ENCODE measurements at regions not wholly inside any gene's neighbourhood (a gene's known extent, or its start where the extent isn't known, plus 50 kb on each side); places are given as distances from the start of the nearest gene placed in this dataset.
"Not testable (repeated sequence)": the region's sequence is repeated elsewhere in the genome, so short reads cannot be mapped to it uniquely, and the experiment has no call there.

DNA sequence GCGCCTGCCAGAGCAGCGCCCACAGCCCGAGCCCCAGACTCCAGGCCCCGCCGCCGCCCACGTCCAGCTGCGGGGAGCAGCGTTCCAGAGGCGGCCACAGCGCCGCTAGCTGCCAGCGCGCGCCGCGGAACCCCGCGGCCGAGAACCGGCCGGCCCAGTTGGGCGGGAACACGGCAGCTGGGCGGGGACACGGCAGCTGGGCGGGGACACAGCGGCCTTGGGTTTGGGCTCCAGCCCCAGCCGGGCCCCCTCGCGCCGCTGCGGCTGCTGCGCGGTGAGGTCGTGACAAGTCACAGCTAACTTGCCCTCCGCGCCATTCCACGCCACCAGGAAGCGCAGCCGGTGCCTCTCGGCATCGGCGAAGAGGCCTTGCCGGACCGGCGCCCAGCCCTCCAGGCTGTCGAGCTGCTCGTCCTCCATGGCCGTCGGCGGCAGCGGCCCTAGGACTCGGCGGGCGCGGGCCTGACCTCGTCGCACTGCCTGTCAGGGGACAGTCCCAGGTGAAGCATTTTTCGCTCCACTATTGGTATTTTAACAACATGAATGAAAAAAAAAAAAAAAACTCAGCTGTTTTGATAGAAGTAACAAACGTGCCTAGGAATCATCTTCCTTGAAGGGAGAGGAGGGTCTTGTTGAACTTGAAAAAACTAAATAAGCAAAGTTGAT lies 56.6 kb upstream of the GOLGA8N start:
- not testable (repeated sequence) for H3K9me3 ChIP-seq (ENCODE audit: insufficient read depth, low read length); H2AFZ ChIP-seq (ENCODE audit: low read depth, low read length); H3K27me3 ChIP-seq (ENCODE audit: low read depth, low read length); H3K4me1 ChIP-seq (ENCODE audit: low read length); H4K20me1 ChIP-seq (ENCODE audit: insufficient read depth, low read length); H3K27ac ChIP-seq (ENCODE audit: low read length); H3K36me3 ChIP-seq (replicated peaks; ENCODE audit: low read depth, low read length); H3K79me2 ChIP-seq (ENCODE audit: low read length)
- H3K4me2 ChIP-seq (ENCODE audit: low read length) = peak overlapping the region; percentile 51
- H3K4me3 ChIP-seq (ENCODE audit: low read length) = peak overlapping the region; percentile 75
- H3K9ac ChIP-seq (ENCODE audit: low read length) = peak overlapping the region; percentile 56; the same call in 1 of the 2 replicates

DNA sequence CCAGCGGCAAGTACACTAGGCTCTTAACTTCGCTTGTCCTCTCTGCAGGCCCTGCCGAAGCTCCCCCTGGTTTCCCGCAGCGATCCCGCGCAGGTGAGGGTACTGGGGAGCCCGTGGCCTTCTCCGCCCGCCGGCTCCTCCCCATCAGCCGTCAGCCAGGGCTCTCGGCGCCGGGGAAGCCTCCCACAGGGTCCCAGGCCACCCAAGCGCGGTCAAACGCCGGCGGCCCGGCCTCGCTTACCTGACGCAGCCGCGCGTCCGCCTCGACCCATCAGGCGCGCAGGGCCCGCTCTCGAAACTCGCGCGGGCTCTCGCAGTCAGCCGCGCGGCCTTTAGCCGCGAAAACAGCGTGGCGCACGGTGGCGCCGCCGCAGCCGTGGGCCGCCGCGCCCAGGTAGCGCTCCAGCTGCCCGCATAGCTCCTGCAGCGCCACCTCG lies 57.2 kb upstream of the GOLGA8N start:
- H4K20me1 ChIP-seq (ENCODE audit: insufficient read depth, low read length); H3K27me3 ChIP-seq (ENCODE audit: low read depth, low read length); H3K4me3 ChIP-seq (ENCODE audit: low read length); H3K4me2 ChIP-seq (ENCODE audit: low read length); H2AFZ ChIP-seq (ENCODE audit: low read depth, low read length); H3K36me3 ChIP-seq (replicated peaks; ENCODE audit: low read depth, low read length); H3K79me2 ChIP-seq (ENCODE audit: low read length); H3K4me1 ChIP-seq (ENCODE audit: low read length); H3K9me3 ChIP-seq (ENCODE audit: insufficient read depth, low read length); H3K9ac ChIP-seq (ENCODE audit: low read length); H3K27ac ChIP-seq (ENCODE audit: low read length): not testable (repeated sequence)

DNA sequence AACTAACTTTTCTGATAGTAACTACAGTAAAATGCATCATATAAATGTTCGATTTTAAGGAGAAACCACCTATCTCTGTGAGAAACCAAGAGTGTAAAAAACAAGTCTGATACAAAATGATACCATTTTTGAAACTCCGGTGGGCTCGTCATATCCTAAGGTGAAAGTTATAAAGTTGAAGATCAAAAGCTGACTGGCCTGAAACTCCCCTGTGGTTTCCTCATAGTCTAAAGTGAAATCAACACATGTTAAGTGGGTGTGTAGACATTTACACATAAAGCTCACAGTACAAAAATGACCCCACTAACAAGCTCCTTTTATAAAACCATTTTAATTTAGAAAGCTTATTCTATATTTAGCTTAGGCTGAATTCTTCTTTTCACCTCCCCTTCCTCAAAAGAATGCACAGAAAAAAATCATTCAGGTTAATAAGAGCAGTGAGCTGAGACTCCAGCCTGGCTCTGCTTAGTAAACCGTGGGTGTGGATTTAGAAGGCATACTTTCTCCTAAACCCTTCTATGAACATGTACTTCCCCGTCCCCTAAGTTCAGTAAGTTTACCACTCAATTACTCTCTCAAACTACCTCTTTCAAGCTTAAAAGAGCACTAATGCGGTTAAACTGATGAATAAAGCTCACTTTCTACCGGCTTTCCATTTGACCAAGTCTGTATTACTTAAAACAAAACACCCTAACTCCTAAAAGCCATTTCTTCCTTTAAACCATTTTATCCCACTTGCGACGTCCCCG lies 57.9 kb upstream of the GOLGA8N start:
- not testable (repeated sequence) for H3K36me3 ChIP-seq (replicated peaks; ENCODE audit: low read depth, low read length); H3K9ac ChIP-seq (ENCODE audit: low read length); H3K79me2 ChIP-seq (ENCODE audit: low read length); H3K4me2 ChIP-seq (ENCODE audit: low read length); H3K27me3 ChIP-seq (ENCODE audit: low read depth, low read length); H3K4me1 ChIP-seq (ENCODE audit: low read length); H2AFZ ChIP-seq (ENCODE audit: low read depth, low read length); H3K4me3 ChIP-seq (ENCODE audit: low read length); H4K20me1 ChIP-seq (ENCODE audit: insufficient read depth, low read length); H3K9me3 ChIP-seq (ENCODE audit: insufficient read depth, low read length); H3K27ac ChIP-seq (ENCODE audit: low read length)

DNA sequence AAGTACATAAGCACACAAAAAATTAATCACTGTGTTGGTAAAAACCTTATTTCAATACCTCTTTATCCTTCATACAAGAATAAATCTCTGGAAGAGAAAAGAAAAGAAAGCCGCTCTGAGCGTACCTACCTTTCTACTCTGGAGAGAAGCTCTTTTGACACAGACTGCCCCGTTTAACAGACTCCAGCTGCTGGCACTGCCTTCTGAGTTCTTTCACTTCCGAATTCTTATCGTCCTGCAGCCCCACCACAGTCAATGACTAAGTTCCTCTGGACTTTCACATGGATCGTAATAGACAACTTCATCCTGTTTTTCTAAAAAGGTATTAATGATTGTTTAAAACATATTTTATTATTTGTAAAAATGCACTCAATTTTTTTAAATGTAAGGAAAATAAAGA lies 67.5 kb upstream of the GOLGA8O start:
- H3K9me3 ChIP-seq (ENCODE audit: insufficient read depth, low read length); H3K36me3 ChIP-seq (replicated peaks; ENCODE audit: low read depth, low read length); H3K4me2 ChIP-seq (ENCODE audit: low read length); H3K9ac ChIP-seq (ENCODE audit: low read length); H3K4me3 ChIP-seq (ENCODE audit: low read length); H3K79me2 ChIP-seq (ENCODE audit: low read length); H2AFZ ChIP-seq (ENCODE audit: low read depth, low read length); H3K4me1 ChIP-seq (ENCODE audit: low read length); H3K27me3 ChIP-seq (ENCODE audit: low read depth, low read length); H4K20me1 ChIP-seq (ENCODE audit: insufficient read depth, low read length); H3K27ac ChIP-seq (ENCODE audit: low read length): not testable (repeated sequence)

DNA sequence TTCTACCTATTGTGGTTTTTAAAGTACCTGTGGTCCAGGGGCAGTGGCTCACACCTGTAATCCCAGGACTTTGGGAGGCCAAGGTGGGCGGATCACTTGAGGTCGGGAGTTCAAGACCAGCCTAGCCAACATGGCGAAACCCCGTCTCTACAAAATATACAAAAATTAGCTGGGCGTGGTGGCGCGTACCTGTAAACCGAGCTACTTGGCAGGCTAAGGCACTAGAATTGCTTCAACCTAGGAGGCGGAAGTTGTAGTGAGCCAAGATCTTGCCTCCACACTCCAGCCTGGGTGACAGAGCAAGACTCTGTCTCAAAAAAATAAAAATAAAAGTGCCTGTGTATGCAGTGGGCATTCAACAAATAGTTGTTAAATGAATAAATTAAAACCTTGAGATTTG lies 67.0 kb upstream of the GOLGA8O start:
- H3K9ac ChIP-seq (ENCODE audit: low read length); H3K79me2 ChIP-seq (ENCODE audit: low read length); H3K27ac ChIP-seq (ENCODE audit: low read length); H3K4me3 ChIP-seq (ENCODE audit: low read length); H4K20me1 ChIP-seq (ENCODE audit: insufficient read depth, low read length); H2AFZ ChIP-seq (ENCODE audit: low read depth, low read length); H3K27me3 ChIP-seq (ENCODE audit: low read depth, low read length); H3K4me2 ChIP-seq (ENCODE audit: low read length); H3K9me3 ChIP-seq (ENCODE audit: insufficient read depth, low read length); H3K36me3 ChIP-seq (replicated peaks; ENCODE audit: low read depth, low read length); H3K4me1 ChIP-seq (ENCODE audit: low read length): not testable (repeated sequence)

DNA sequence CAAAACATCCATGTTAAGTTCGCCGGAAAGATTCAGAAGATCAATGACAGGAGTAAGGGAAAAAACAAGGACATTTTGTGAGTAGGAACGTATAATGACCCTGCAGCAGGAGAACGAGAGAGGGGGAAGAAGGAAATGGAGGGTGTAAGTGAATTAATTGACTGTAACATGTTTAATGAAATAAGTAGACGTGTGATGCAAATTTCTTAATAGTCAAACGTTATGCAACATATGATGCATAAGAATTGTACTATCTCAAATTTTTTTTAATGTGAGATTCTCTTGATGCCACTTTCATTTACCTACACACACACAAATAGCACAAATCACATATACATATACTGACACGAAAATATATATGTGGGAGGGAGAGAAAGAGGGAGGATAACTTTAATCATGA lies 63.5 kb upstream of the GOLGA8O start:
- H3K9me3 ChIP-seq (ENCODE audit: insufficient read depth, low read length); H3K4me2 ChIP-seq (ENCODE audit: low read length); H3K4me1 ChIP-seq (ENCODE audit: low read length); H3K4me3 ChIP-seq (ENCODE audit: low read length); H3K36me3 ChIP-seq (replicated peaks; ENCODE audit: low read depth, low read length); H4K20me1 ChIP-seq (ENCODE audit: insufficient read depth, low read length); H3K27ac ChIP-seq (ENCODE audit: low read length); H2AFZ ChIP-seq (ENCODE audit: low read depth, low read length); H3K27me3 ChIP-seq (ENCODE audit: low read depth, low read length); H3K9ac ChIP-seq (ENCODE audit: low read length); H3K79me2 ChIP-seq (ENCODE audit: low read length): not testable (repeated sequence)

DNA sequence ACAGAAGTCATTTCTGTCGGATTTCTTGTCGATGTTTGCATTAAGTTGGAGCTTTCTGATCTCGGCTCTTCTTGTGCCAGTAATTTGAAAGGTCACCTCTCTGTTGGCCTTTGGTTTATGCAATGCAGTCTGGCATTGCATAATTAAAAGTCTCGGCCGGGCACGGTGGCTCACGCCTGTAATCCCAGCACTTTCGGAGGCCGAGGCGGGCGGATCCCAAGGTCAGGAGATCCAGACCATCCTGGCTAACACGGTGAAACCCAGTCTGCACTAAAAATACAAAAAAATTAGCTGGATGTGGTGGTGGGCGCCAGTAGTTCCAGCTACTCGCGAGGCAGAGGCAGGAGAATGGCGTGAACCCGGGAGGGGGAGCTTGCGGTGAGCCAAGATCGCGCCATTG lies 62.6 kb upstream of the GOLGA8O start:
- not testable (repeated sequence) for H3K27me3 ChIP-seq (ENCODE audit: low read depth, low read length); H3K27ac ChIP-seq (ENCODE audit: low read length); H4K20me1 ChIP-seq (ENCODE audit: insufficient read depth, low read length); H3K4me2 ChIP-seq (ENCODE audit: low read length); H2AFZ ChIP-seq (ENCODE audit: low read depth, low read length); H3K79me2 ChIP-seq (ENCODE audit: low read length); H3K9me3 ChIP-seq (ENCODE audit: insufficient read depth, low read length); H3K4me1 ChIP-seq (ENCODE audit: low read length); H3K4me3 ChIP-seq (ENCODE audit: low read length); H3K9ac ChIP-seq (ENCODE audit: low read length); H3K36me3 ChIP-seq (replicated peaks; ENCODE audit: low read depth, low read length)

DNA sequence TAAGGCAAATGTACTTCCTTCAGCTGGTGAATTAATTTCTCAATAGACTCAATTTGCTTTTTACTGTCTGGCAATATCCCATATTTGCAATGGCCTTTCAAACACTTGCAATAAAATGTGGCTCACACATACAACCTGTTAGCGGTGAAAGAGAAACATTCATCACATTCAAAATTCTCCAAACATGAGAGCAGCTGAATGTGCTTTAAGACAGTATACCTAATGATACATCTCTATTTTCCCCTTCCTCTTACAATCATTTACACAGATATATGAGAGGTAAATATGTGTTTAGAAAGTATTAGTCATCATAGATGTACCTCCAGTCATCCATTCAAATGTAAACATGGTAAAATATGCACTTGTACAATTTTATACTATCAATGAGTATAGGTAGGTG lies 61.5 kb upstream of the GOLGA8O start:
- not testable (repeated sequence) for H3K27me3 ChIP-seq (ENCODE audit: low read depth, low read length); H3K36me3 ChIP-seq (replicated peaks; ENCODE audit: low read depth, low read length); H3K4me2 ChIP-seq (ENCODE audit: low read length); H3K9ac ChIP-seq (ENCODE audit: low read length); H3K79me2 ChIP-seq (ENCODE audit: low read length); H3K9me3 ChIP-seq (ENCODE audit: insufficient read depth, low read length); H2AFZ ChIP-seq (ENCODE audit: low read depth, low read length); H3K4me1 ChIP-seq (ENCODE audit: low read length); H3K4me3 ChIP-seq (ENCODE audit: low read length); H3K27ac ChIP-seq (ENCODE audit: low read length); H4K20me1 ChIP-seq (ENCODE audit: insufficient read depth, low read length)

DNA sequence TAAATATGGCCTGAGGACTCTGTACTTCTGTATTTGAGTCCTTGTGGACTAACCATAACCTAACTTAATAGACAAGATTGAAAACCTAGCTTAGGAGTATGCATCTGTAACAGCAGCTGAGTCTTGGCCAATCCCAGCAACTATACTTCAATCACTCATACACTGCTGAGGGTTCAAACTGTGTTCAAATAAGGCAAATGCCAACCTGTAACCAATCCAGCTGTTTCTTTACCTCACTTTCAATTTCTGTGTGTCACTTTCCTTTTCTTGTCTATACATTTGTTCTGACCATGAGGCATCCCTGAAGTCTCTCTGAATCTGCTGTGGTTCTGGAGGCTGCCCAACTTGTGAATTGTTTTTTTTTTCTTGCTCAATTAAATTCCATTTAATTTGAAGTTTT lies 57.9 kb upstream of the GOLGA8O start:
- not testable (repeated sequence) for H2AFZ ChIP-seq (ENCODE audit: low read depth, low read length); H3K9me3 ChIP-seq (ENCODE audit: insufficient read depth, low read length); H3K36me3 ChIP-seq (replicated peaks; ENCODE audit: low read depth, low read length); H3K9ac ChIP-seq (ENCODE audit: low read length); H3K4me1 ChIP-seq (ENCODE audit: low read length); H3K4me2 ChIP-seq (ENCODE audit: low read length); H3K4me3 ChIP-seq (ENCODE audit: low read length); H3K27me3 ChIP-seq (ENCODE audit: low read depth, low read length); H3K27ac ChIP-seq (ENCODE audit: low read length); H3K79me2 ChIP-seq (ENCODE audit: low read length); H4K20me1 ChIP-seq (ENCODE audit: insufficient read depth, low read length)

DNA sequence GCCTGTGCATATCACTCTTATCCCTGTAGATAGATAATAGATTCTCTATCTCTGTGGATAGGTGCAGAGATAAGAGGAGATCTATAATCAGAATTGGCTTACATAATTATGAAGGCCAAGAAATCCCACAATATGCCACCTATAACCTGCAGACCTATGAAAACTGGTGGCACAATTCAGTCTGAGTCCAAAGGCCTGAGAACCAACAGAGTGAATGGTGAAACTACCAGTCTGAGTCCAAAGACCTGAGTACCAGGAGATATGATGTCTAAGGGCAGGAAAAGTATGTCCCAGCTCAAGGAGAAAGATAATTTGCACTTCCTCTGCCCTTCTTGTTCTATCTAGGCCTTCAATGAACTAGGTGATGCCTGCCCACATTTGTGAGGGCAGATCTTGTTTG lies 54.6 kb upstream of the GOLGA8O start:
- H3K27ac ChIP-seq (ENCODE audit: low read length); H2AFZ ChIP-seq (ENCODE audit: low read depth, low read length); H3K4me2 ChIP-seq (ENCODE audit: low read length); H3K9me3 ChIP-seq (ENCODE audit: insufficient read depth, low read length); H3K4me1 ChIP-seq (ENCODE audit: low read length); H3K79me2 ChIP-seq (ENCODE audit: low read length); H3K9ac ChIP-seq (ENCODE audit: low read length); H3K27me3 ChIP-seq (ENCODE audit: low read depth, low read length); H4K20me1 ChIP-seq (ENCODE audit: insufficient read depth, low read length); H3K36me3 ChIP-seq (replicated peaks; ENCODE audit: low read depth, low read length); H3K4me3 ChIP-seq (ENCODE audit: low read length): not testable (repeated sequence)
